Transverse colon (tissue), 4 donors: ENCODE measurements at regions not wholly inside any gene's neighbourhood (a gene's known extent, or its start where the extent isn't known, plus 50 kb on each side); places are given as distances from the start of the nearest gene placed in this dataset.

ENCODE experiments used
- DNase-seq: peaks from one replicate; pipeline ENCODE4 v3.0.0-alpha.2; 2019
- H3K27ac ChIP-seq, 4 donors: fragments of 200-600 bp; sonication (generic); 2 replicates each; pipeline ENCODE4 v1.5.1; 2016 to 2018; ENCODE audit warnings: inconsistent platforms in 4 of 4
- H3K27me3 ChIP-seq: fragments of 200-600 bp; sonication (generic); 2 replicates; pipeline ENCODE4 v1.5.1; 2017; ENCODE audit warnings: inconsistent platforms
- H3K36me3 ChIP-seq, 4 donors: fragments of 200-600 bp; sonication (generic); 2 replicates each; pipeline ENCODE4 v1.5.1; 2017 to 2019; ENCODE audit warnings: inconsistent platforms in 4 of 4
- H3K4me1 ChIP-seq, 4 donors: fragments of 200-600 bp; sonication (generic); 2 replicates each; pipeline ENCODE4 v1.5.1; 2017 to 2020; ENCODE audit warnings: inconsistent platforms in 4 of 4
- H3K4me3 ChIP-seq, 4 donors: fragments of 200-600 bp; sonication (generic); 1 replicate in 1 of 4; 2 replicates in 3 of 4; pipeline versions ENCODE4 v1.5.1 to v1.6.1; 2017 to 2019; ENCODE audit warnings: inconsistent platforms in 4 of 4
- H3K9me3 ChIP-seq, 2 donors: fragments of 200-600 bp; sonication (generic); 2 replicates each; pipeline ENCODE4 v1.5.1; 2017 to 2019; ENCODE audit warnings: inconsistent platforms in 2 of 2
- EP300 ChIP-seq: sonication (generic); formaldehyde crosslinking; IDR thresholded peaks from one replicate; pipeline ENCODE4 v1.6.1; 2017; ENCODE audit warnings: antibody characterized with exemption, low read depth
- POLR2A ChIP-seq: fragments of 450-650 bp; IDR thresholded peaks from one replicate; pipeline ENCODE4 v1.6.1; 2016; ENCODE audit warnings: antibody characterized with exemption, mild to moderate bottlenecking, moderate library complexity
- POLR2AphosphoS5 ChIP-seq, 3 donors: sonication (generic); formaldehyde crosslinking; IDR thresholded peaks; one replicate each; pipeline ENCODE4 v1.6.1; 2016; ENCODE audit warnings: antibody characterized with exemption in 3 of 3
- WGBS, 2 donors: methylation state at CpG; one replicate each; pipeline ENCODE4 v1.1.5; 2018; ENCODE audit warnings: low coverage in 1 of 2; 5-methylcytosine and 5-hydroxymethylcytosine counted together
- in situ Hi-C, 4 donors: fragments of 200-750 bp; cut with MboI; loops; one replicate each; pipeline versions ENCODE4 v1.15.0 to v1.15.1; 2017; ENCODE audit warnings: low sequenced_read_pairs in 3 of 4, low pct_ligation_motif_present in 1 of 4, low pct_unique_long_range_greater_than_20kb in 1 of 4
- intact Hi-C: fragments of 100-400 bp; cut with DNase I; formaldehyde crosslinking; loops from one replicate; pipeline ENCODE4 v1.15.1; 2023; ENCODE audit warnings: low total_unique reads
- TF ChIP-seq, protein P1 (sequence below), 5 experiments: fragments of 200-600 bp in 3 of 5; fragments of 450-650 bp in 2 of 5; sonication (generic) in 3 of 5; IDR thresholded peaks; 1 replicate in 2 of 5; 2 replicates in 3 of 5; pipeline ENCODE4 v1.5.1; 2016 to 2017; ENCODE audit warnings: antibody characterized with exemption in 5 of 5, inconsistent platforms in 3 of 5, mild to moderate bottlenecking in 2 of 5, moderate library complexity in 1 of 5

DNA sequence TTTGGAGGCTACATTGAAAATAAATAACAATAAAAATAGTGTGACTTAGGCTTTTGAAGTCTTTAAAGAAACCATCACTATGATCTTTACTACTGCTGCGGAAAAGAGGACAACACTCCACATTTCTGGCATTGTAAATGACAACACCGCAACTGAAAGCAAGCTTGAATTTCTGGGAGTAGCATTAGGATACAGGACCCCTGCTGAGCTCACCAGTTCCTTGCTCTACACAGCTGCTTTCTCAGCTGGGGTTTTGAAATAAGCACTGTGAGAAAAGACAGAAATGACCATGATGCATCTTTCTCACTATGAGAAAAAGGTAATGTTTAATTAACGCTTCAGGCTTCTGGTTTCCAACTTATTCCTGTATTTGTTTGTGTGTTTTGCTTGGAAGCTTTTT lies 168.0 kb downstream of the TAF11L14 start:
- in situ Hi-C loops: no loop called here
- H3K27ac ChIP-seq: no peak overlapping the region
- no peaks in the 10 kb centered on the region for H3K9me3 ChIP-seq
- H3K27me3 ChIP-seq: no peaks in the 10 kb centered on the region
- H3K4me1 ChIP-seq: no peaks in the 10 kb centered on the region
- no peak overlapping the region for H3K4me3 ChIP-seq
- intact Hi-C loops: no loop called here
- 62 to 64% methylated on average over 3 of the region's 3 CpGs for WGBS, 2 donors
- TF ChIP-seq EP300: no peak
- TF ChIP-seq, protein P1, sequence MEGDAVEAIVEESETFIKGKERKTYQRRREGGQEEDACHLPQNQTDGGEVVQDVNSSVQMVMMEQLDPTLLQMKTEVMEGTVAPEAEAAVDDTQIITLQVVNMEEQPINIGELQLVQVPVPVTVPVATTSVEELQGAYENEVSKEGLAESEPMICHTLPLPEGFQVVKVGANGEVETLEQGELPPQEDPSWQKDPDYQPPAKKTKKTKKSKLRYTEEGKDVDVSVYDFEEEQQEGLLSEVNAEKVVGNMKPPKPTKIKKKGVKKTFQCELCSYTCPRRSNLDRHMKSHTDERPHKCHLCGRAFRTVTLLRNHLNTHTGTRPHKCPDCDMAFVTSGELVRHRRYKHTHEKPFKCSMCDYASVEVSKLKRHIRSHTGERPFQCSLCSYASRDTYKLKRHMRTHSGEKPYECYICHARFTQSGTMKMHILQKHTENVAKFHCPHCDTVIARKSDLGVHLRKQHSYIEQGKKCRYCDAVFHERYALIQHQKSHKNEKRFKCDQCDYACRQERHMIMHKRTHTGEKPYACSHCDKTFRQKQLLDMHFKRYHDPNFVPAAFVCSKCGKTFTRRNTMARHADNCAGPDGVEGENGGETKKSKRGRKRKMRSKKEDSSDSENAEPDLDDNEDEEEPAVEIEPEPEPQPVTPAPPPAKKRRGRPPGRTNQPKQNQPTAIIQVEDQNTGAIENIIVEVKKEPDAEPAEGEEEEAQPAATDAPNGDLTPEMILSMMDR (IDR thresholded peaks at IDR 0.05): no peak
- TF ChIP-seq POLR2AphosphoS5 (IDR thresholded peaks at IDR 0.05): no peak
- no peak for TF ChIP-seq POLR2A
- no peak for DNase-seq
- no peaks in the 10 kb centered on the region for H3K36me3 ChIP-seq

DNA sequence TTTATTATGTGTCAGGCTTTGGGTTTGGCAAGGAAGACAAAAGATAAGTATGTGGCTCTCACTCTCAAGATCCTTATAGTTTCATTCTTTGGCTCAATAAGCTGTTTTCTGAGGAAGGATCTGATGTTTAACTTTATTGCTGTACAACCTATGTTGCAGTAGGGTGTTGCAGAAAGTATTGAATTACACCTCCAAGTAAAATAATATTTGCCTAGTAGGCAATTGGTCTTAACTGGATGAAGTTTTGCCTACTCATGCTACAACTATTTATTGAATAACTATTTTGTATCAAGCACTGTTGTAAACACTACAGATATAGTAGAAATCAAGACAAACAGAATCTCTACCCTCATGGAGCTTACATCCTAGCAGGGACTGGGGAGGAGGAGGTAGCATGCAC lies 169.7 kb downstream of the TAF11L14 start:
- intact Hi-C loops: no loop called here
- no peak overlapping the region for H3K27ac ChIP-seq
- H3K4me3 ChIP-seq: no peak overlapping the region
- H3K36me3 ChIP-seq: no peaks in the 10 kb centered on the region
- in situ Hi-C loops: no loop called here
- H3K4me1 ChIP-seq: no peaks in the 10 kb centered on the region
- no peak for TF ChIP-seq POLR2A
- TF ChIP-seq EP300: no peak
- TF ChIP-seq, protein P1 (IDR thresholded peaks at IDR 0.05): no peak
- H3K27me3 ChIP-seq: no peaks in the 10 kb centered on the region
- DNase-seq: no peak
- no peaks in the 10 kb centered on the region for H3K9me3 ChIP-seq

DNA sequence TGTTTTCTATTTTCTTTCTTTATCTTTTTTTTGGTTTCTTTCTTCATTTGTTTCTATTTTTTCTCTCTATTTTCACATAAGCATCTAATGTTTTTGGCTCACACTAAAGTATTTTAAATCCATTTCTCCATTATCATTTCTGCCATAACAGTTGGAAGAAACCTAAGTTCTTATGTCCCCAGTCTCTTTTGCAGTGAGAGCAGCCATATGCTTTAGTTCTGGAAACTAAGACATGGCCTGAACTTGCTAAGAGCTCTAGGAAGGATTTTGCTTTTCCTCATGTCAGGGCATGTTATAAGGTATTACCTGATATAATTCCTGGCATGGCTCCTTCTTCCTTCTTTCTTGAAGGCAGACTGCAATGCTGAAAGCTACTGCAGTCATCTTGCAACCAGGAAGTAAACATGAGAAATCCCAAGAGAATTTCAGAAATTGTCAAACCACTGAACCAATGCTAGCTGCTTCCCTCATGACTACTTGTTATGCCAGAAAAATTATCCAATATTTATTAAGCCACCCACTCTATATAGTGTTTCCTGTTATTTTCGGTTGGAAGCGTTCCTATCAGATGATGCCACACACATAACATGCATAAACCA lies 171.1 kb downstream of the TAF11L14 start:
- 62 to 80% methylated on average over 2 of the region's 2 CpGs for WGBS, 2 donors
- no peaks in the 10 kb centered on the region for H3K4me1 ChIP-seq
- no peak overlapping the region for H3K4me3 ChIP-seq
- H3K36me3 ChIP-seq: no peaks in the 10 kb centered on the region
- H3K27me3 ChIP-seq: no peaks in the 10 kb centered on the region
- intact Hi-C loops (no loop called here), in situ Hi-C loops (no loop called here)
- TF ChIP-seq EP300 (no peak), POLR2AphosphoS5 (IDR thresholded peaks at IDR 0.05) (no peak), POLR2A (no peak)
- TF ChIP-seq, protein P1 (IDR thresholded peaks at IDR 0.05): no peak
- no peak overlapping the region for H3K27ac ChIP-seq
- no peak for DNase-seq
- H3K9me3 ChIP-seq: no peaks in the 10 kb centered on the region

DNA sequence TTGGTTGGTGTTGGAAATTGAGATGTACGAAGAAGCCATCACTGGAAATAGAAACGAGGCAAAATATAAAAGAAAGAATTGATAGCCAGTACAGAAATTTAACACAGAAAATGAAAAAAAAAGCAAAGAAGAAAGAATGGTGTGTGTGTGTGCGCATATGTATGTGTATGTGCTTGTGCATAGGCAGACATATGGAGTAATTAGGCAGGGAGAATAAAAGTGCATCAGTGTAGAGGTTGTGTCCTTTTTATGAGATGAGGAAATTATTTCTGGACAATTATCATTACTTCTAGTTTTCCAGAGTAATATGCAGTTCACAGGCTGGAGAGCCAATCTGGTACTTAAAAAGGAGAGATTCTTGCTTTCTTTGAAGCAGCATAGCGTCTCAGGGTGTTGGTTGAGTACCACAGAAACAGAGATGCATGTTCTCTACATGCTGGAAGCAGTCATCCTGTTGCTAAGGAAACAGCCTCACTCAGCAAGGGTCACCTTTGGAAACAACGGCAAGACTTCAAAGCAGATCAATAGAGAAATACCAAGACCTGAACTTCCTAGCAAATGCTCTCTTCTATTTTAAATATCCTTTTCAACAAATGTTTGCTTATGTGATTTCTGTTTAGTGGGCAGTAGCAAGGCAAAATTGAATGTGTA lies 172.7 kb downstream of the TAF11L14 start:
- no peak for DNase-seq
- intact Hi-C loops (no loop called here), in situ Hi-C loops (no loop called here)
- H3K27me3 ChIP-seq: no peaks in the 10 kb centered on the region
- TF ChIP-seq POLR2A (no peak), POLR2AphosphoS5 (IDR thresholded peaks at IDR 0.05) (no peak), EP300 (no peak)
- TF ChIP-seq, protein P1 (IDR thresholded peaks at IDR 0.05): no peak
- WGBS, 2 donors: 71 to 78% methylated on average over 5 of the region's 5 CpGs
- no peaks in the 10 kb centered on the region for H3K36me3 ChIP-seq
- no peak overlapping the region for H3K27ac ChIP-seq
- H3K4me3 ChIP-seq: no peak overlapping the region
- H3K9me3 ChIP-seq: no peaks in the 10 kb centered on the region
- H3K4me1 ChIP-seq: no peaks in the 10 kb centered on the region
